H1 (cell line): ENCODE measurements at regions not wholly inside any gene's neighbourhood (a gene's known extent, or its start where the extent isn't known, plus 50 kb on each side); places are given as distances from the start of the nearest gene placed in this dataset.

Experiments
- CHD7 ChIP-seq: fragments of 300-600 bp; sonication (generic); IDR thresholded peaks from 2 replicates; pipeline ENCODE4 v1.7.1; 2012; ENCODE audit warnings: low read length, moderate library complexity, mild to moderate bottlenecking, inconsistent platforms; ENCODE audit not compliant: insufficient replicate concordance
- HDAC2 ChIP-seq, 2 experiments: fragments of 300-600 bp in 1 of 2; sonication (generic) in 1 of 2; IDR thresholded peaks; 2 replicates each; pipeline ENCODE4 v1.6.1; 2011 to 2012; ENCODE audit warnings: low read depth in 2 of 2, low read length in 2 of 2, mild to moderate bottlenecking in 2 of 2, moderate library complexity in 2 of 2, borderline replicate concordance in 1 of 2, inconsistent platforms in 1 of 2
- JUN ChIP-seq: IDR thresholded peaks from 2 replicates; pipeline ENCODE4 v1.6.1; 2011; ENCODE audit warnings: low read depth, mild to moderate bottlenecking, improper control_type of control experiment, low read length
- NANOG ChIP-seq: IDR thresholded peaks from 2 replicates; pipeline ENCODE4 v1.6.1; 2011; ENCODE audit warnings: low read length, low read depth, mild to moderate bottlenecking, inconsistent platforms; ENCODE audit not compliant: insufficient read depth, poor library complexity, severe bottlenecking
- NRF1 ChIP-seq: IDR thresholded peaks from 2 replicates; pipeline ENCODE4 v1.6.1; 2011; ENCODE audit warnings: mild to moderate bottlenecking, low read depth, low read length, improper control_type of control experiment
- RBBP5 ChIP-seq: IDR thresholded peaks from 2 replicates; pipeline ENCODE4 v1.7.1; 2012; ENCODE audit warnings: low read depth, mild to moderate bottlenecking, inconsistent platforms, low read length, moderate library complexity, borderline replicate concordance
- SIRT6 ChIP-seq: IDR thresholded peaks from one replicate; pipeline ENCODE4 v1.7.1; 2012; ENCODE audit warnings: low read length, inconsistent platforms

GRCh38 chr2:156937430-156937829 is 320.1 kb upstream of the GALNT5 start (continued):
- TF ChIP-seq CHD7 (no peak), HDAC2 (IDR thresholded peaks at IDR 0.05; ENCODE audit: borderline replicate concordance in 1 of 2, low read depth in 2 of 2, low read length in 2 of 2) (no peak), RBBP5 (no peak), NANOG (no peak), NRF1 (no peak), JUN (no peak), SIRT6 (no peak)
